Liver (tissue), 8 donors: ENCODE measurements at regions not wholly inside any gene's neighbourhood (a gene's known extent, or its start where the extent isn't known, plus 50 kb on each side); places are given as distances from the start of the nearest gene placed in this dataset.

Experiments
- DNase-seq: peaks from one replicate; pipeline ENCODE4 v3.0.0-alpha.2; 2017; ENCODE audit warnings: low spot score
- H3K27ac ChIP-seq, 2 donors: one replicate each; pipeline ENCODE4 v1.7.0; 2013; ENCODE audit warnings: inconsistent platforms in 2 of 2, low read length in 2 of 2, control low read depth in 1 of 2, low read depth in 1 of 2, mild to moderate bottlenecking in 1 of 2
- H3K27me3 ChIP-seq, 4 donors: one replicate each; pipeline versions ENCODE4 v1.6.1 to v1.7.0; 2013; ENCODE audit warnings: low read length in 3 of 4, inconsistent platforms in 1 of 4, mild to moderate bottlenecking in 1 of 4, moderate library complexity in 1 of 4; ENCODE audit not compliant: control insufficient read depth in 4 of 4, insufficient read depth in 4 of 4
- H3K36me3 ChIP-seq, 4 donors: one replicate each; pipeline versions ENCODE4 v1.6.1 to v1.7.0; 2013; ENCODE audit warnings: low read length in 3 of 4, mild to moderate bottlenecking in 3 of 4, low read depth in 1 of 4, moderate library complexity in 1 of 4; ENCODE audit not compliant: control insufficient read depth in 4 of 4, insufficient read depth in 3 of 4
- H3K4me1 ChIP-seq, 4 donors: one replicate each; pipeline versions ENCODE4 v1.6.1 to v1.7.0; 2013; ENCODE audit warnings: low read length in 3 of 4, mild to moderate bottlenecking in 3 of 4, moderate library complexity in 1 of 4; ENCODE audit not compliant: control insufficient read depth in 4 of 4, insufficient read depth in 4 of 4
- H3K4me3 ChIP-seq, 3 donors: one replicate each; pipeline versions ENCODE4 v1.6.1 to v1.7.0; 2013; ENCODE audit warnings: low read length in 3 of 3, control low read depth in 1 of 3, low read depth in 1 of 3, mild to moderate bottlenecking in 1 of 3
- H3K9ac ChIP-seq, 2 donors: one replicate each; pipeline ENCODE4 v1.7.0; 2013; ENCODE audit warnings: low read length in 2 of 2, mild to moderate bottlenecking in 2 of 2, moderate library complexity in 2 of 2, control low read depth in 1 of 2, low read depth in 1 of 2
- H3K9me3 ChIP-seq, 4 donors: one replicate each; pipeline versions ENCODE4 v1.6.1 to v1.7.0; 2013; ENCODE audit warnings: low read length in 3 of 4; ENCODE audit not compliant: control insufficient read depth in 4 of 4
- EGR1 ChIP-seq, 2 donors: IDR thresholded peaks; 2 replicates each; pipeline ENCODE4 v1.6.1; 2016 to 2018; ENCODE audit warnings: antibody characterized with exemption in 2 of 2, low read depth in 2 of 2
- FOXA1 ChIP-seq: IDR thresholded peaks from 2 replicates; pipeline ENCODE4 v1.6.1; 2016; ENCODE audit warnings: antibody characterized with exemption
- FOXA2 ChIP-seq: IDR thresholded peaks from 2 replicates; pipeline ENCODE4 v1.6.1; 2016; ENCODE audit warnings: antibody characterized with exemption
- GABPA ChIP-seq, 2 donors: IDR thresholded peaks in 1 of 2; conservative IDR thresholded peaks in 1 of 2; 2 replicates each; pipeline ENCODE4 v1.6.1; 2016; ENCODE audit warnings: antibody characterized with exemption in 2 of 2, mild to moderate bottlenecking in 1 of 2, moderate library complexity in 1 of 2
- HNF4A ChIP-seq, 2 donors: conservative IDR thresholded peaks; 2 replicates each; pipeline ENCODE4 v1.6.1; 2016; ENCODE audit warnings: antibody characterized with exemption in 2 of 2, mild to moderate bottlenecking in 2 of 2
- HNF4G ChIP-seq: IDR thresholded peaks from 2 replicates; pipeline ENCODE4 v1.6.1; 2016; ENCODE audit warnings: antibody characterized with exemption
- JUND ChIP-seq, 2 donors: IDR thresholded peaks; 2 replicates each; pipeline ENCODE4 v1.6.1; 2016; ENCODE audit warnings: antibody characterized with exemption in 2 of 2
- MAX ChIP-seq: IDR thresholded peaks from 2 replicates; pipeline ENCODE4 v1.6.1; 2016; ENCODE audit warnings: antibody characterized with exemption
- NR2F2 ChIP-seq: IDR thresholded peaks from 2 replicates; pipeline ENCODE4 v1.6.1; 2016; ENCODE audit warnings: antibody characterized with exemption
- RAD21 ChIP-seq, 2 donors: IDR thresholded peaks; 2 replicates each; pipeline ENCODE4 v1.6.1; 2016; ENCODE audit warnings: antibody characterized with exemption in 2 of 2, mild to moderate bottlenecking in 2 of 2
- REST ChIP-seq: IDR thresholded peaks from 2 replicates; pipeline ENCODE4 v1.6.1; 2016; ENCODE audit warnings: antibody characterized with exemption, mild to moderate bottlenecking
- RXRA ChIP-seq, 2 donors: IDR thresholded peaks; 2 replicates each; pipeline ENCODE4 v1.6.1; 2017 to 2018; ENCODE audit warnings: antibody characterized with exemption in 2 of 2, mild to moderate bottlenecking in 1 of 2
- SP1 ChIP-seq: IDR thresholded peaks from 2 replicates; pipeline ENCODE4 v1.6.1; 2018; ENCODE audit warnings: antibody characterized with exemption, mild to moderate bottlenecking
- TAF1 ChIP-seq: conservative IDR thresholded peaks from 2 replicates; pipeline ENCODE4 v1.6.1; 2016; ENCODE audit warnings: antibody characterized with exemption, mild to moderate bottlenecking
- YY1 ChIP-seq: IDR thresholded peaks from 2 replicates; pipeline ENCODE4 v1.6.1; 2016; ENCODE audit warnings: antibody characterized with exemption, mild to moderate bottlenecking
- WGBS: extraction: QIAGEN DNeasy Blood & Tissue Kit; methylation state at CpG from one replicate; pipeline ENCODE4 v1.1.7; 2013; 5-methylcytosine and 5-hydroxymethylcytosine counted together
- TF ChIP-seq, protein P1 (sequence below): IDR thresholded peaks from 2 replicates; pipeline ENCODE4 v1.6.1; 2016; ENCODE audit warnings: antibody characterized with exemption
- TF ChIP-seq, protein P2 (sequence below): IDR thresholded peaks from 2 replicates; pipeline ENCODE4 v1.6.1; 2016; ENCODE audit warnings: antibody characterized with exemption
- TF ChIP-seq, protein P3 (sequence below): fragments of 150-350 bp; IDR thresholded peaks from 2 replicates; pipeline ENCODE4 v1.5.1; 2017; ENCODE audit warnings: improper control_type of control experiment, low read depth, low read length; ENCODE audit not compliant: missing input control
- donor health status: healthy.
- donor health status: healthy.
- donor health status: healthy.
- donor health status: healthy.
- donor health status: healthy.

DNA sequence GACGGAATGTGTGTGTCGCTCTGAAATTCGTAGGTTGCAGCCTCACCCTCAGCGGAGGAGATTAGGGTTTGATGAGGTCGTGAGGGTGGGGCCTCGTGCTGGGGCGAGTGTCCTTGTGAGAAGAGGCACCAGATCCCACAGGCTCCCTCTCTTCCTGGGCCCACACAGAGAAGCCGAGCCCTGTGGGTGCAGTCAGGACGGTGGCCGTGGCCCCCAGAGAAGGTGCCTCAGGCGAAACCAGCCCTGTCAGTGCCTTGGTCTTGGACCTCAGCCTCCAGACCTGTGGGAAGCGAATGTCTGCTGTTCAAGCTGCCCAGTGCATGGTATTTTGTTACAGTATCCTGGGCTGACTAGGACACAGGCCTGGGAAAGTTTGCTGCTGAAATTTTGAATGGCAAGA, 108.0 kb upstream of the ALKAL2 start (continued):
- TF ChIP-seq, protein P1, sequence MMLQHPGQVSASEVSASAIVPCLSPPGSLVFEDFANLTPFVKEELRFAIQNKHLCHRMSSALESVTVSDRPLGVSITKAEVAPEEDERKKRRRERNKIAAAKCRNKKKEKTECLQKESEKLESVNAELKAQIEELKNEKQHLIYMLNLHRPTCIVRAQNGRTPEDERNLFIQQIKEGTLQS = no peak
- no peak for TF ChIP-seq FOXA1

DNA sequence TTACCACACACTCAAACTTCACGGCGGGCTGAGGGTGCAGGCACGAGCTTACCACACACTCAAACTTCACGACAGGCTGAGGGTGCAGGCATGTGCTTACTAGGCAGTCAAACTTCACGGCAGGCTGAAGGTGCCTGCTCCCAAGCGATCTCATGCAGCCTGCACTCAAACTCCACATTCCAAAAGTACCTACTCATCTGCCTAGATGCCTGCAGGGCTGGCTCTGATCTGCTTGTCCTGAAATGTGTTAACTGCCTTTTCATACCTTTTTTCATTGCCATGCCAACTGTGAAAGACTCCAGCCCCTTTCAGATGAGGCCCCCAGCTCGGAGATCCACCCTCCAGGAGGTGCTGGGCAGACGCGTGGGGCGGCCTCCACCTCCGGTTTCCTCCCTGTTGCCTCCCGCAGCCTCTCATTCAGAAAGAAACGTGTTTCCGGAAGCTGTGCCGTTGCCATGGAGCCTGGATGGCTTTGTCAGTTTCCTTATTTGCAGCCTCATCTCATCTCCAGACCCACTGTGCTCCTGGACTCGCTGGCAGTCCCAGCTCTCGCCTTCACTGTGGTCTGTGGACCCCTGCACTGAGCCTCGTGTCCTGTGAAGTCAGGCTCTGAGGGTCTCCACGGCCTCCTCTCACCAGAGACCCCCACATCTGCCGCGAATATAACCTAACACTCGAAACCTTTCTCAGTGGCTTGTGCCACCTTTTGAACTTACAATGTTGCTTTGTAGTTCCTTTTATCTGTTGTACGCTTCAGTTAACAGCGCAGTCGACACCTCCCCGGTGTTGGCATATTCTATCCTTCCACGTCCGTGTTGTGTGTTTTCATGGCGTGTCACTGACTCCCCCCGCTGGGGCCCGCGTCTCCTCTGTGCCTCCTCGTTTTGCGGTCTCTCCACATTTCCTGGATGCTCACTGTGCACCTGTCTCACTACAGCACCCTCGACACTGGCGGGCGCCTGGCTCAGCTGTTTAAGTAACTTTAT, 106.1 kb upstream of the ALKAL2 start:
- no peak overlapping the region for H3K4me3 ChIP-seq
- no peaks in the 10 kb centered on the region for H3K4me1 ChIP-seq
- DNase-seq = no peak
- no peak for TF ChIP-seq FOXA2
- TF ChIP-seq, protein P2, sequence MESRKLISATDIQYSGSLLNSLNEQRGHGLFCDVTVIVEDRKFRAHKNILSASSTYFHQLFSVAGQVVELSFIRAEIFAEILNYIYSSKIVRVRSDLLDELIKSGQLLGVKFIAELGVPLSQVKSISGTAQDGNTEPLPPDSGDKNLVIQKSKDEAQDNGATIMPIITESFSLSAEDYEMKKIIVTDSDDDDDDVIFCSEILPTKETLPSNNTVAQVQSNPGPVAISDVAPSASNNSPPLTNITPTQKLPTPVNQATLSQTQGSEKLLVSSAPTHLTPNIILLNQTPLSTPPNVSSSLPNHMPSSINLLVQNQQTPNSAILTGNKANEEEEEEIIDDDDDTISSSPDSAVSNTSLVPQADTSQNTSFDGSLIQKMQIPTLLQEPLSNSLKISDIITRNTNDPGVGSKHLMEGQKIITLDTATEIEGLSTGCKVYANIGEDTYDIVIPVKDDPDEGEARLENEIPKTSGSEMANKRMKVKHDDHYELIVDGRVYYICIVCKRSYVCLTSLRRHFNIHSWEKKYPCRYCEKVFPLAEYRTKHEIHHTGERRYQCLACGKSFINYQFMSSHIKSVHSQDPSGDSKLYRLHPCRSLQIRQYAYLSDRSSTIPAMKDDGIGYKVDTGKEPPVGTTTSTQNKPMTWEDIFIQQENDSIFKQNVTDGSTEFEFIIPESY = no peak
- 74% methylated on average over 37 of the region's 37 CpGs for WGBS
- H3K27ac ChIP-seq = no peak overlapping the region
- H3K9me3 ChIP-seq = no peaks in the 10 kb centered on the region
- no peak overlapping the region for H3K9ac ChIP-seq
- H3K36me3 ChIP-seq = no peaks in the 10 kb centered on the region
- no peaks in the 10 kb centered on the region for H3K27me3 ChIP-seq

- Histone ChIP-seq H3K36me3 (no peaks in the 10 kb centered on the region), H3K9ac (no peak overlapping the region), H3K4me1 (no peaks in the 10 kb centered on the region), H3K9me3 (no peaks in the 10 kb centered on the region), H3K27ac (no peak overlapping the region), H3K27me3 (no peaks in the 10 kb centered on the region), H3K4me3 (no peak overlapping the region)
- 81% methylated on average over 9 of the region's 9 CpGs for WGBS
- TF ChIP-seq, protein P2 = no peak
- no peak for TF ChIP-seq REST
- no peak for TF ChIP-seq HNF4A (conservative IDR thresholded peaks at IDR 0.05)
- no peak for TF ChIP-seq YY1
- no peak for TF ChIP-seq RAD21 (IDR thresholded peaks at IDR 0.05)
- no peak for TF ChIP-seq TAF1
- TF ChIP-seq, protein P1 = no peak
- no peak for TF ChIP-seq HNF4G
- TF ChIP-seq FOXA1 = no peak
- TF ChIP-seq RXRA (IDR thresholded peaks at IDR 0.05) = no peak
- TF ChIP-seq SP1 = no peak
- no peak for TF ChIP-seq MAX
- no peak for TF ChIP-seq GABPA (IDR thresholded peaks at IDR 0.05 in 1 of 2, conservative IDR thresholded peaks at IDR 0.05 in 1 of 2)
- TF ChIP-seq EGR1 (IDR thresholded peaks at IDR 0.05; ENCODE audit: low read depth in 2 of 2) = no peak
- no peak for TF ChIP-seq NR2F2
- no peak for TF ChIP-seq JUND (IDR thresholded peaks at IDR 0.05)
- no peak for TF ChIP-seq FOXA2
- TF ChIP-seq, protein P3, sequence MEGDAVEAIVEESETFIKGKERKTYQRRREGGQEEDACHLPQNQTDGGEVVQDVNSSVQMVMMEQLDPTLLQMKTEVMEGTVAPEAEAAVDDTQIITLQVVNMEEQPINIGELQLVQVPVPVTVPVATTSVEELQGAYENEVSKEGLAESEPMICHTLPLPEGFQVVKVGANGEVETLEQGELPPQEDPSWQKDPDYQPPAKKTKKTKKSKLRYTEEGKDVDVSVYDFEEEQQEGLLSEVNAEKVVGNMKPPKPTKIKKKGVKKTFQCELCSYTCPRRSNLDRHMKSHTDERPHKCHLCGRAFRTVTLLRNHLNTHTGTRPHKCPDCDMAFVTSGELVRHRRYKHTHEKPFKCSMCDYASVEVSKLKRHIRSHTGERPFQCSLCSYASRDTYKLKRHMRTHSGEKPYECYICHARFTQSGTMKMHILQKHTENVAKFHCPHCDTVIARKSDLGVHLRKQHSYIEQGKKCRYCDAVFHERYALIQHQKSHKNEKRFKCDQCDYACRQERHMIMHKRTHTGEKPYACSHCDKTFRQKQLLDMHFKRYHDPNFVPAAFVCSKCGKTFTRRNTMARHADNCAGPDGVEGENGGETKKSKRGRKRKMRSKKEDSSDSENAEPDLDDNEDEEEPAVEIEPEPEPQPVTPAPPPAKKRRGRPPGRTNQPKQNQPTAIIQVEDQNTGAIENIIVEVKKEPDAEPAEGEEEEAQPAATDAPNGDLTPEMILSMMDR = no peak
- DNase-seq = no peak
Measured at GRCh38 chr2:392926-393280, 105.0 kb upstream of the ALKAL2 start.
